Activated naive CD8-positive, alpha-beta T cell treated with anti-CD3 and anti-CD28 coated beads, Interleukin-2, amount 10 ng/mL, durations not matched to agents 7 days and 5 days (primary cell): ENCODE measurements at regions not wholly inside any gene's neighbourhood (a gene's known extent, or its start where the extent isn't known, plus 50 kb on each side); places are given as distances from the start of the nearest gene placed in this dataset.

ENCODE experiments used
- ATAC-seq: fragments of 150-1000 bp; cut with Tn5 transposase; one replicate; pipeline ENCODE4 v1.10.0; 2021; ENCODE audit warnings: low read depth, moderate library complexity
- POLR2A ChIA-PET: fragments of 350-600 bp; sonication (Branson Sonifier 250); formaldehyde crosslinking; loops from one replicate; lab custom pipeline; 2021; ENCODE audit warnings: antibody characterized with exemption; lab: Charles Lee
- DNase-seq: peaks from one replicate; pipeline ENCODE4 v3.0.0; 2021
- H3K27ac Mint-ChIP-seq: one replicate; pipeline ENCODE4 v1.8.0; 2022; ENCODE audit warnings: mild to moderate bottlenecking, mixed read lengths
- H3K27me3 Mint-ChIP-seq: one replicate; pipeline ENCODE4 v1.8.0; 2022; ENCODE audit warnings: mild to moderate bottlenecking, moderate library complexity, mixed read lengths
- H3K36me3 Mint-ChIP-seq: one replicate; pipeline ENCODE4 v1.8.0; 2021; ENCODE audit warnings: mild to moderate bottlenecking, mixed read lengths
- H3K4me1 Mint-ChIP-seq: one replicate; pipeline ENCODE4 v1.8.0; 2021; ENCODE audit warnings: mixed read lengths
- H3K4me3 Mint-ChIP-seq: one replicate; pipeline ENCODE4 v1.8.0; 2022; ENCODE audit warnings: mild to moderate bottlenecking, moderate library complexity, mixed read lengths
- H3K9me3 Mint-ChIP-seq: one replicate; pipeline ENCODE4 v1.8.0; 2021; ENCODE audit warnings: mixed read lengths

GRCh38 chr4:177595386-177595785, 153.1 kb upstream of the AGA start:
- Mint-ChIP-seq H3K4me1 (peaks cover 1% of the 10 kb centered on the region), H3K9me3 (no peaks in the 10 kb centered on the region), H3K4me3 (no peak overlapping the region), H3K27me3 (no peaks in the 10 kb centered on the region), H3K36me3 (no peaks in the 10 kb centered on the region), H3K27ac (no peak overlapping the region)
- ATAC-seq (no peak), DNase-seq (no peak)
- POLR2A ChIA-PET, result no interaction called here

GRCh38 chr4:177596035-177596434, 153.8 kb upstream of the AGA start:
- Mint-ChIP-seq H3K27me3 (no peaks in the 10 kb centered on the region), H3K4me1 (peaks cover 1% of the 10 kb centered on the region), H3K27ac (no peak overlapping the region), H3K9me3 (no peaks in the 10 kb centered on the region), H3K4me3 (no peak overlapping the region), H3K36me3 (no peaks in the 10 kb centered on the region)
- no peak for DNase-seq
- peak; percentile 83 for ATAC-seq
- POLR2A ChIA-PET, result no interaction called here

GRCh38 chr4:177596991-177597390, 154.8 kb upstream of the AGA start:
- H3K27ac Mint-ChIP-seq, result no peak overlapping the region
- no peak for ATAC-seq
- H3K9me3 Mint-ChIP-seq, result no peaks in the 10 kb centered on the region
- no peaks in the 10 kb centered on the region for H3K36me3 Mint-ChIP-seq
- H3K4me1 Mint-ChIP-seq, result peaks cover 1% of the 10 kb centered on the region
- no peaks in the 10 kb centered on the region for H3K27me3 Mint-ChIP-seq
- no peak for DNase-seq
- H3K4me3 Mint-ChIP-seq, result no peak overlapping the region
- POLR2A ChIA-PET, result no interaction called here

GRCh38 chr4:177605252-177605651, 163.0 kb upstream of the AGA start:
- Mint-ChIP-seq H3K4me1 (no peaks in the 10 kb centered on the region), H3K4me3 (no peak overlapping the region), H3K27me3 (no peaks in the 10 kb centered on the region), H3K27ac (no peak overlapping the region), H3K36me3 (no peaks in the 10 kb centered on the region), H3K9me3 (no peaks in the 10 kb centered on the region)
- DNase-seq (no peak), ATAC-seq (no peak)
- POLR2A ChIA-PET, result no interaction called here

GRCh38 chr4:177607111-177607573, 164.9 kb upstream of the AGA start:
- DNase-seq, result no peak
- ATAC-seq, result no peak
- Mint-ChIP-seq H3K4me1 (no peaks in the 10 kb centered on the region), H3K4me3 (no peak overlapping the region), H3K27me3 (no peaks in the 10 kb centered on the region), H3K9me3 (no peaks in the 10 kb centered on the region), H3K27ac (no peak overlapping the region), H3K36me3 (no peaks in the 10 kb centered on the region)
- POLR2A ChIA-PET, result no interaction called here

GRCh38 chr4:177611974-177612664, 169.9 kb upstream of the AGA start:
- H3K9me3 Mint-ChIP-seq, result no peaks in the 10 kb centered on the region
- DNase-seq (no peak), ATAC-seq (no peak)
- peaks cover 2% of the 10 kb centered on the region for H3K27me3 Mint-ChIP-seq
- no peaks in the 10 kb centered on the region for H3K36me3 Mint-ChIP-seq
- H3K27ac Mint-ChIP-seq, result no peak overlapping the region
- no peaks in the 10 kb centered on the region for H3K4me1 Mint-ChIP-seq
- H3K4me3 Mint-ChIP-seq, result no peak overlapping the region
- POLR2A ChIA-PET, result no interaction called here

GRCh38 chr4:177612684-177613083, 170.4 kb upstream of the AGA start:
- no peaks in the 10 kb centered on the region for H3K9me3 Mint-ChIP-seq
- no peaks in the 10 kb centered on the region for H3K36me3 Mint-ChIP-seq
- H3K27me3 Mint-ChIP-seq, result peaks cover 2% of the 10 kb centered on the region
- no peak for DNase-seq
- H3K4me1 Mint-ChIP-seq, result no peaks in the 10 kb centered on the region
- POLR2A ChIA-PET, result no interaction called here
- no peak overlapping the region for H3K4me3 Mint-ChIP-seq
- no peak for ATAC-seq
- H3K27ac Mint-ChIP-seq, result no peak overlapping the region

GRCh38 chr4:177632481-177632880, 190.2 kb upstream of the AGA start:
- no peaks in the 10 kb centered on the region for H3K27me3 Mint-ChIP-seq
- POLR2A ChIA-PET, result no interaction called here
- no peaks in the 10 kb centered on the region for H3K36me3 Mint-ChIP-seq
- H3K4me3 Mint-ChIP-seq, result no peak overlapping the region
- H3K4me1 Mint-ChIP-seq, result no peaks in the 10 kb centered on the region
- DNase-seq, result no peak
- ATAC-seq, result no peak
- H3K9me3 Mint-ChIP-seq, result no peaks in the 10 kb centered on the region
- no peak overlapping the region for H3K27ac Mint-ChIP-seq

- Mint-ChIP-seq H3K36me3 (no peaks in the 10 kb centered on the region), H3K4me1 (peaks cover 4% of the 10 kb centered on the region)
- ATAC-seq, result no peak
These were observed 196.6 kb upstream of the AGA start for GRCh38 chr4:177638871-177639270.

GRCh38 chr4:177640864-177641263, 198.6 kb upstream of the AGA start:
- Mint-ChIP-seq H3K9me3 (no peaks in the 10 kb centered on the region), H3K27me3 (no peaks in the 10 kb centered on the region), H3K4me3 (no peak overlapping the region), H3K36me3 (no peaks in the 10 kb centered on the region), H3K27ac (no peak overlapping the region), H3K4me1 (peaks cover 4% of the 10 kb centered on the region)
- DNase-seq (no peak), ATAC-seq (no peak)
- POLR2A ChIA-PET, result no interaction called here

More at GRCh38 chr4:177638871-177639270, 196.6 kb upstream of the AGA start:
- H3K27ac Mint-ChIP-seq, result no peak overlapping the region
- DNase-seq, result no peak
- POLR2A ChIA-PET, result no interaction called here
- H3K4me3 Mint-ChIP-seq, result no peak overlapping the region
- H3K27me3 Mint-ChIP-seq, result no peaks in the 10 kb centered on the region
- no peaks in the 10 kb centered on the region for H3K9me3 Mint-ChIP-seq

- DNase-seq (no peak), ATAC-seq (no peak)
- POLR2A ChIA-PET, result no interaction called here
- Mint-ChIP-seq H3K36me3 (no peaks in the 10 kb centered on the region), H3K4me1 (no peaks in the 10 kb centered on the region), H3K27ac (no peak overlapping the region), H3K4me3 (no peak overlapping the region), H3K27me3 (peaks cover 3% of the 10 kb centered on the region), H3K9me3 (no peaks in the 10 kb centered on the region)
These were observed 218.0 kb upstream of the AGA start for GRCh38 chr4:177660223-177660622.

- no peaks in the 10 kb centered on the region for H3K4me1 Mint-ChIP-seq
- H3K36me3 Mint-ChIP-seq, result no peaks in the 10 kb centered on the region
- H3K4me3 Mint-ChIP-seq, result no peak overlapping the region
- POLR2A ChIA-PET, result no interaction called here
- H3K9me3 Mint-ChIP-seq, result no peaks in the 10 kb centered on the region
- ATAC-seq (no peak), DNase-seq (no peak)
- H3K27ac Mint-ChIP-seq, result no peak overlapping the region
- H3K27me3 Mint-ChIP-seq, result peaks cover 3% of the 10 kb centered on the region
These were observed 225.4 kb upstream of the AGA start for GRCh38 chr4:177667687-177668086.

- H3K27ac Mint-ChIP-seq, result no peak overlapping the region
These were observed 229.2 kb upstream of the AGA start for GRCh38 chr4:177671387-177671786.

GRCh38 chr4:177671845-177672244, 229.6 kb upstream of the AGA start:
- Mint-ChIP-seq H3K4me3 (no peak overlapping the region), H3K36me3 (no peaks in the 10 kb centered on the region), H3K27me3 (no peaks in the 10 kb centered on the region), H3K4me1 (no peaks in the 10 kb centered on the region), H3K9me3 (no peaks in the 10 kb centered on the region), H3K27ac (no peak overlapping the region)
- no peak for DNase-seq
- ATAC-seq, result no peak
- POLR2A ChIA-PET, result no interaction called here

More at GRCh38 chr4:177671387-177671786, 229.2 kb upstream of the AGA start:
- H3K9me3 Mint-ChIP-seq, result no peaks in the 10 kb centered on the region
- no peaks in the 10 kb centered on the region for H3K27me3 Mint-ChIP-seq
- H3K36me3 Mint-ChIP-seq, result no peaks in the 10 kb centered on the region
- no peak for DNase-seq
- no peak for ATAC-seq
- POLR2A ChIA-PET, result no interaction called here
- no peaks in the 10 kb centered on the region for H3K4me1 Mint-ChIP-seq
- no peak overlapping the region for H3K4me3 Mint-ChIP-seq
